ENCODE measurements at regions not wholly inside any gene's neighbourhood (a gene's known extent, or its start where the extent isn't known, plus 50 kb on each side); places are given as distances from the start of the nearest gene placed in this dataset.
A peak's percentile ranks its signal among the peaks of the same experiment; 100 is the strongest.

DNA sequence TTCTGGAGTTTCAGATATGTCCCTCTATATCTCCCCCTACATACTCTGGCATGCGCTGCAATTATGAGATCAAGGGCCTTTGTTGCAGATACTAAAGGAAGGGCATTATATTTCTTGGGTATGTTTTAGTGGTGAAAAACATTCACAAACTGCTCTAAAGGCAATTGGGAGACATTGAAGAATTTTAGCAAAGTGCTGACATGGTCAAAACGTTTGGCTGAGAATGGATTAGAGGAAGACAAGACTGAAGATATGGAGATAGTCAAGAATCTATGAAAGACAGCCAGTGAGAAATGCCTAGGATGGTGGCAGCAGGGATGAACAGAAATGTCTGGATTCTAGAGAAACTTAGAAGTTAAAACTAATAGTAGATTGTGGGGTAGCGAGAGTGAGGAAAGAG lies 104.5 kb upstream of the CABCOCO1 start:
- H3K27ac ChIP-seq (ENCODE audit: extremely low read length, insufficient read depth, low read length): no peak overlapping the region
- no peaks in the 10 kb centered on the region for H3K9me3 ChIP-seq (ENCODE audit: low read length)
- H3K36me3 ChIP-seq (replicated peaks in 1 of 2; ENCODE audit: control insufficient read depth in 1 of 2, insufficient read depth in 2 of 2, low read length in 2 of 2): no peaks in the 10 kb centered on the region
- ChIA-PET POLR2A (no interaction called here), CTCF (ENCODE audit: low intra/inter-chr PET ratio, low total read pairs) (no interaction called here)
- no peak for DNase-seq (ENCODE audit: low spot score)
- FAIRE-seq: no peak
- no peak for ATAC-seq
- no peaks in the 10 kb centered on the region for H3K4me1 ChIP-seq (ENCODE audit: insufficient read depth, low read length)
- 35% methylated on average over 3 of the region's 3 CpGs for WGBS (ENCODE audit: low lambda C conversion rate)
- no peak overlapping the region for H3K9ac ChIP-seq (ENCODE audit: insufficient read depth, low read depth, low read length)
- intact Hi-C loops (cut with micrococcal nuclease; ENCODE audit: unreplicated experiment) (no loop called here), in situ Hi-C loops (cut with HindIII; ENCODE audit: extremely low pct_ligation_motif_present, low pct_unique_long_range_greater_than_20kb) (no loop called here)
- TF ChIP-seq, protein P1, sequence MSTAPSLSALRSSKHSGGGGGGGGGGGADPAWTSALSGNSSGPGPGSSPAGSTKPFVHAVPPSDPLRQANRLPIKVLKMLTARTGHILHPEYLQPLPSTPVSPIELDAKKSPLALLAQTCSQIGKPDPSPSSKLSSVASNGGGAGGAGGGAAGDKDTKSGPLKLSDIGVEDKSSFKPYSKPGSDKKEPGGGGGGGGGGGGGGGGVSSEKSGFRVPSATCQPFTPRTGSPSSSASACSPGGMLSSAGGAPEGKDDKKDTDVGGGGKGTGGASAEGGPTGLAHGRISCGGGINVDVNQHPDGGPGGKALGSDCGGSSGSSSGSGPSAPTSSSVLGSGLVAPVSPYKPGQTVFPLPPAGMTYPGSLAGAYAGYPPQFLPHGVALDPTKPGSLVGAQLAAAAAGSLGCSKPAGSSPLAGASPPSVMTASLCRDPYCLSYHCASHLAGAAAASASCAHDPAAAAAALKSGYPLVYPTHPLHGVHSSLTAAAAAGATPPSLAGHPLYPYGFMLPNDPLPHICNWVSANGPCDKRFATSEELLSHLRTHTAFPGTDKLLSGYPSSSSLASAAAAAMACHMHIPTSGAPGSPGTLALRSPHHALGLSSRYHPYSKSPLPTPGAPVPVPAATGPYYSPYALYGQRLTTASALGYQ (CRISPR knock-in tag; IDR thresholded peaks at IDR 0.05): no peak
- TF ChIP-seq MAFK (conservative IDR thresholded peaks at IDR 0.05 in 1 of 2, IDR thresholded peaks at IDR 0.05 in 1 of 2; ENCODE audit: low read length in 2 of 2) (peak; percentile 74 to 84), MAFF (IDR thresholded peaks at IDR 0.05; ENCODE audit: low read depth, low read length) (peak; percentile 72)
- no peak overlapping the region for H2AFZ ChIP-seq (ENCODE audit: low read length)
- H4K20me1 ChIP-seq (ENCODE audit: insufficient read depth, low read length): no peaks in the 10 kb centered on the region
- H3K4me3 ChIP-seq (replicated peaks in 1 of 3; ENCODE audit: insufficient read depth in 1 of 3, low read depth in 2 of 3, low read length in 3 of 3): no peak overlapping the region
- no peaks in the 10 kb centered on the region for H3K79me2 ChIP-seq (ENCODE audit: insufficient read depth, low read length)
- no TSS peak for BruUV-seq (replicated peaks)
- H3K27me3 ChIP-seq (ENCODE audit: control insufficient read depth in 1 of 2, insufficient read depth in 2 of 2, low read length in 2 of 2): no peaks in the 10 kb centered on the region
- no peak overlapping the region for H3K4me2 ChIP-seq (ENCODE audit: low read depth, low read length)

DNA sequence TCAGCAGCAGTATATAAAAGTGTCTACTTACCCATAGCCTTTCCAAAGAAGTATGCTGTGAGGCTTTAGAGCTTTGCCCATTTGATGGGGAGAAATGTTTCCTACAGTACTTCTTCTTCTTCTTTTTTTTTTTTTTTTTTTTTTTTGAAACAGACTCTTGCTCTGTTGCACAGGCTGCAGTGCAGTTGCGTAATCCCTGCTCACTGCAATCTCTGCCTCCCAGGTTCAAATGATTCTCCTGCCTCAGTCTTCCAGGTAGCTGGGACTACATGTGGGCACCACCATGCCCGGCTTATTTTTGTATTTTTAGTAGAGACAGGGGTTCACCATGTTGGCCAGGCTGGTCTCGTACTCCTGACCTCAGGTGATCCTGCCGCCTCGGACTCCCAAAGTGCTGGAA lies 101.7 kb upstream of the TMEM26 start:
- H3K79me2 ChIP-seq (ENCODE audit: insufficient read depth, low read length): no peaks in the 10 kb centered on the region
- TF ChIP-seq, protein P2, sequence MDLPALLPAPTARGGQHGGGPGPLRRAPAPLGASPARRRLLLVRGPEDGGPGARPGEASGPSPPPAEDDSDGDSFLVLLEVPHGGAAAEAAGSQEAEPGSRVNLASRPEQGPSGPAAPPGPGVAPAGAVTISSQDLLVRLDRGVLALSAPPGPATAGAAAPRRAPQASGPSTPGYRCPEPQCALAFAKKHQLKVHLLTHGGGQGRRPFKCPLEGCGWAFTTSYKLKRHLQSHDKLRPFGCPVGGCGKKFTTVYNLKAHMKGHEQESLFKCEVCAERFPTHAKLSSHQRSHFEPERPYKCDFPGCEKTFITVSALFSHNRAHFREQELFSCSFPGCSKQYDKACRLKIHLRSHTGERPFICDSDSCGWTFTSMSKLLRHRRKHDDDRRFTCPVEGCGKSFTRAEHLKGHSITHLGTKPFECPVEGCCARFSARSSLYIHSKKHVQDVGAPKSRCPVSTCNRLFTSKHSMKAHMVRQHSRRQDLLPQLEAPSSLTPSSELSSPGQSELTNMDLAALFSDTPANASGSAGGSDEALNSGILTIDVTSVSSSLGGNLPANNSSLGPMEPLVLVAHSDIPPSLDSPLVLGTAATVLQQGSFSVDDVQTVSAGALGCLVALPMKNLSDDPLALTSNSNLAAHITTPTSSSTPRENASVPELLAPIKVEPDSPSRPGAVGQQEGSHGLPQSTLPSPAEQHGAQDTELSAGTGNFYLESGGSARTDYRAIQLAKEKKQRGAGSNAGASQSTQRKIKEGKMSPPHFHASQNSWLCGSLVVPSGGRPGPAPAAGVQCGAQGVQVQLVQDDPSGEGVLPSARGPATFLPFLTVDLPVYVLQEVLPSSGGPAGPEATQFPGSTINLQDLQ (CRISPR knock-in tag; IDR thresholded peaks at IDR 0.05): no peak
- TF ChIP-seq HNRNPK (IDR thresholded peaks at IDR 0.05; ENCODE audit: low read depth, low read length, poor library complexity, severe bottlenecking): no peak
- TF ChIP-seq WIZ (CRISPR knock-in tag; IDR thresholded peaks at IDR 0.05): no peak
- TF ChIP-seq CEBPB (IDR thresholded peaks at IDR 0.05; ENCODE audit: borderline replicate concordance, low read depth, low read length): peak; percentile 78; the same call in 1 of the 2 replicates
- no peak for TF ChIP-seq NAIF1 (CRISPR knock-in tag; IDR thresholded peaks at IDR 0.05; ENCODE audit: borderline replicate concordance)
- no peak for TF ChIP-seq ZNF747 (CRISPR knock-in tag; IDR thresholded peaks at IDR 0.05; ENCODE audit: borderline replicate concordance)
- TF ChIP-seq, protein P3, sequence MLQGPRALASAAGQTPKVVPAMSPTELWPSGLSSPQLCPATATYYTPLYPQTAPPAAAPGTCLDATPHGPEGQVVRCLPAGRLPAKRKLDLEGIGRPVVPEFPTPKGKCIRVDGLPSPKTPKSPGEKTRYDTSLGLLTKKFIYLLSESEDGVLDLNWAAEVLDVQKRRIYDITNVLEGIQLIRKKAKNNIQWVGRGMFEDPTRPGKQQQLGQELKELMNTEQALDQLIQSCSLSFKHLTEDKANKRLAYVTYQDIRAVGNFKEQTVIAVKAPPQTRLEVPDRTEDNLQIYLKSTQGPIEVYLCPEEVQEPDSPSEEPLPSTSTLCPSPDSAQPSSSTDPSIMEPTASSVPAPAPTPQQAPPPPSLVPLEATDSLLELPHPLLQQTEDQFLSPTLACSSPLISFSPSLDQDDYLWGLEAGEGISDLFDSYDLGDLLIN (CRISPR knock-in tag; IDR thresholded peaks at IDR 0.05; ENCODE audit: borderline replicate concordance): no peak
- TF ChIP-seq CEBPG (CRISPR knock-in tag; IDR thresholded peaks at IDR 0.05): peak; percentile 39
- H3K9me3 ChIP-seq (ENCODE audit: low read length): no peaks in the 10 kb centered on the region
- no peak for DNase-seq (ENCODE audit: low spot score)
- no peak for FAIRE-seq
- H3K9ac ChIP-seq (ENCODE audit: insufficient read depth, low read depth, low read length): no peak overlapping the region
- no peaks in the 10 kb centered on the region for H4K20me1 ChIP-seq (ENCODE audit: insufficient read depth, low read length)
- POLR2A ChIA-PET: no interaction called here
- H3K36me3 ChIP-seq (replicated peaks in 1 of 2; ENCODE audit: control insufficient read depth in 1 of 2, insufficient read depth in 2 of 2, low read length in 2 of 2): no peaks in the 10 kb centered on the region
- intact Hi-C loops (cut with micrococcal nuclease; ENCODE audit: unreplicated experiment): no loop called here
- H2AFZ ChIP-seq (ENCODE audit: low read length): no peak overlapping the region
- no peaks in the 10 kb centered on the region for H3K27me3 ChIP-seq (ENCODE audit: control insufficient read depth in 1 of 2, insufficient read depth in 2 of 2, low read length in 2 of 2)
- 44% methylated on average over 5 of the region's 5 CpGs for WGBS (ENCODE audit: low lambda C conversion rate)
- in situ Hi-C loops (cut with HindIII; ENCODE audit: extremely low pct_ligation_motif_present, low pct_unique_long_range_greater_than_20kb): no loop called here
- no peak overlapping the region for H3K27ac ChIP-seq (ENCODE audit: extremely low read length, insufficient read depth, low read length)
- no peak for ATAC-seq
- H3K4me3 ChIP-seq (replicated peaks in 1 of 3; ENCODE audit: insufficient read depth in 1 of 3, low read depth in 2 of 3, low read length in 3 of 3): no peak overlapping the region
- CTCF ChIA-PET (ENCODE audit: low intra/inter-chr PET ratio, low total read pairs): no interaction called here
- no TSS peak for BruUV-seq (replicated peaks)
- no peak overlapping the region for H3K4me2 ChIP-seq (ENCODE audit: low read depth, low read length)
- no peaks in the 10 kb centered on the region for H3K4me1 ChIP-seq (ENCODE audit: insufficient read depth, low read length)
